H9 (cell line): ENCODE measurements at regions not wholly inside any gene's neighbourhood (a gene's known extent, or its start where the extent isn't known, plus 50 kb on each side); places are given as distances from the start of the nearest gene placed in this dataset.

Experiments used
- DNase-seq: peaks from one replicate; pipeline ENCODE4 v3.0.0-alpha.2; 2017
- H2AFZ ChIP-seq: one replicate; pipeline ENCODE4 v1.6.1; 2013; ENCODE audit warnings: mild to moderate bottlenecking, low read length, control low read depth, moderate library complexity
- H2AK5ac ChIP-seq: 2 replicates; pipeline ENCODE4 v1.6.1; 2013; ENCODE audit warnings: low read length, control low read depth, mixed read lengths; ENCODE audit not compliant: insufficient read length
- H2BK120ac ChIP-seq: one replicate; pipeline ENCODE4 v1.6.1; 2013; ENCODE audit warnings: low read depth, mild to moderate bottlenecking, low read length, control low read depth, inconsistent platforms; ENCODE audit not compliant: poor library complexity, severe bottlenecking
- H2BK12ac ChIP-seq: 2 replicates; pipeline ENCODE4 v1.6.1; 2013; ENCODE audit warnings: low read length, control low read depth, mixed read lengths, low read depth; ENCODE audit not compliant: insufficient read length
- H2BK15ac ChIP-seq: 2 replicates; pipeline ENCODE4 v1.6.1; 2013; ENCODE audit warnings: low read depth, low read length, control low read depth
- H2BK20ac ChIP-seq: one replicate; pipeline ENCODE4 v1.6.1; 2013; ENCODE audit warnings: low read depth, mild to moderate bottlenecking, low read length, control low read depth, inconsistent platforms; ENCODE audit not compliant: poor library complexity, severe bottlenecking
- H2BK5ac ChIP-seq: 2 replicates; pipeline ENCODE4 v1.6.1; 2013; ENCODE audit warnings: low read length, control low read depth, mixed read lengths; ENCODE audit not compliant: insufficient read length
- H3K14ac ChIP-seq: 2 replicates; pipeline ENCODE4 v1.6.1; 2013; ENCODE audit warnings: low read length, control low read depth; ENCODE audit not compliant: insufficient read depth
- H3K18ac ChIP-seq: 2 replicates; pipeline ENCODE4 v1.6.1; 2013; ENCODE audit warnings: low read depth, mild to moderate bottlenecking, mixed read lengths, low read length, control low read depth; ENCODE audit not compliant: insufficient read length
- H3K23ac ChIP-seq: 2 replicates; pipeline ENCODE4 v1.6.1; 2013; ENCODE audit warnings: low read length, control low read depth, mixed read lengths, low read depth; ENCODE audit not compliant: insufficient read length
- H3K23me2 ChIP-seq: 2 replicates; pipeline ENCODE4 v1.6.1; 2013; ENCODE audit warnings: low read depth, mild to moderate bottlenecking, mixed read lengths, low read length, control low read depth; ENCODE audit not compliant: insufficient read length, poor library complexity, severe bottlenecking
- H3K27ac ChIP-seq: 2 replicates; pipeline ENCODE4 v1.5.1; 2013; ENCODE audit warnings: low read length, control low read depth, mixed read lengths, low read depth; ENCODE audit not compliant: insufficient read length
- H3K27me3 ChIP-seq: 2 replicates; pipeline ENCODE4 v1.6.1; 2013; ENCODE audit warnings: low read length, control low read depth, inconsistent platforms; ENCODE audit not compliant: insufficient read depth
- H3K4ac ChIP-seq: 2 replicates; pipeline ENCODE4 v1.6.1; 2013; ENCODE audit warnings: low read depth, mild to moderate bottlenecking, control low read depth, inconsistent platforms, low read length, moderate library complexity
- H3K4me1 ChIP-seq: 2 replicates; pipeline ENCODE4 v1.6.1; 2013; ENCODE audit warnings: low read length, control low read depth, inconsistent platforms; ENCODE audit not compliant: insufficient read depth
- H3K4me2 ChIP-seq: 2 replicates; pipeline ENCODE4 v1.6.1; 2013; ENCODE audit warnings: low read length, control low read depth, mixed read lengths; ENCODE audit not compliant: insufficient read length, insufficient read depth
- H3K56ac ChIP-seq: 2 replicates; pipeline ENCODE4 v1.6.1; 2013; ENCODE audit warnings: low read depth, mild to moderate bottlenecking, mixed read lengths, low read length, control low read depth; ENCODE audit not compliant: insufficient read length
- H3K79me1 ChIP-seq: 2 replicates; pipeline ENCODE4 v1.6.1; 2013; ENCODE audit warnings: low read depth, mild to moderate bottlenecking, moderate library complexity, low read length, control low read depth, inconsistent platforms; ENCODE audit not compliant: insufficient read depth, poor library complexity, severe bottlenecking
- H3K79me2 ChIP-seq: 2 replicates; pipeline ENCODE4 v1.6.1; 2013; ENCODE audit warnings: low read length, control low read depth, inconsistent platforms; ENCODE audit not compliant: insufficient read depth
- H3K9ac ChIP-seq: 2 replicates; pipeline ENCODE4 v1.6.1; 2013; ENCODE audit warnings: low read length, control low read depth, mixed read lengths; ENCODE audit not compliant: insufficient read length; ENCODE audit errors: extremely low read depth
- H3K9me3 ChIP-seq: one replicate; pipeline ENCODE4 v1.6.1; 2013; ENCODE audit warnings: low read depth, low read length, inconsistent platforms; ENCODE audit not compliant: control insufficient read depth
- H3T11ph ChIP-seq: one replicate; pipeline ENCODE4 v1.6.1; 2013; ENCODE audit warnings: mild to moderate bottlenecking, low read length, control low read depth, inconsistent platforms
- H4K20me1 ChIP-seq: one replicate; pipeline ENCODE4 v1.6.1; 2013; ENCODE audit not compliant: control insufficient read depth, insufficient read length, insufficient read depth
- H4K5ac ChIP-seq: 2 replicates; pipeline ENCODE4 v1.6.1; 2013; ENCODE audit warnings: low read depth, mild to moderate bottlenecking, mixed read lengths, low read length, control low read depth; ENCODE audit not compliant: insufficient read length
- H4K8ac ChIP-seq: replicated peaks from 2 replicates; pipeline ENCODE4 v1.6.1; 2013; ENCODE audit warnings: low read length, control low read depth, mixed read lengths, low read depth; ENCODE audit not compliant: insufficient read length
- H4K91ac ChIP-seq: 2 replicates; pipeline ENCODE4 v1.6.1; 2013; ENCODE audit warnings: low read depth, mild to moderate bottlenecking, moderate library complexity, mixed read lengths, low read length, control low read depth; ENCODE audit not compliant: insufficient read length
- H3K27ac Mint-ChIP-seq, 3 experiments: 2 replicates in 2 of 3; 3 replicates in 1 of 3; pipeline ENCODE4 v1.8.0; 2020 to 2021; ENCODE audit warnings: mixed read lengths in 3 of 3, mild to moderate bottlenecking in 1 of 3, moderate library complexity in 1 of 3
- H3K27me3 Mint-ChIP-seq: 2 replicates; pipeline ENCODE4 v1.8.0; 2021; ENCODE audit warnings: low read depth, mild to moderate bottlenecking, moderate library complexity, mixed read lengths
- H3K36me3 Mint-ChIP-seq, 3 experiments: 2 replicates in 2 of 3; 3 replicates in 1 of 3; pipeline ENCODE4 v1.8.0; 2020 to 2021; ENCODE audit warnings: low read depth in 3 of 3, mixed read lengths in 3 of 3; ENCODE audit not compliant: insufficient read depth in 1 of 3
- H3K4me1 Mint-ChIP-seq, 2 experiments: 2 replicates each; pipeline ENCODE4 v1.8.0; 2020; ENCODE audit warnings: mixed read lengths in 2 of 2
- H3K4me3 Mint-ChIP-seq, 2 experiments: 2 replicates in 1 of 2; 3 replicates in 1 of 2; pipeline ENCODE4 v1.8.0; 2020 to 2021; ENCODE audit warnings: mild to moderate bottlenecking in 2 of 2, mixed read lengths in 2 of 2, moderate library complexity in 1 of 2
- H3K9me3 Mint-ChIP-seq, 2 experiments: 2 replicates in 1 of 2; 3 replicates in 1 of 2; pipeline ENCODE4 v1.8.0; 2020; ENCODE audit warnings: mild to moderate bottlenecking in 2 of 2, mixed read lengths in 2 of 2, moderate library complexity in 1 of 2
- CTCF ChIP-seq: fragments of 200-600 bp; sonication (generic); conservative IDR thresholded peaks from 3 replicates; pipeline ENCODE4 v1.8.0; 2021; ENCODE audit warnings: antibody characterized with exemption, mild to moderate bottlenecking
- WGBS: extraction: QIAGEN DNeasy Blood & Tissue Kit; methylation state at CpG from one replicate; pipeline ENCODE4 v1.1.7; 2013; ENCODE audit warnings: missing lambda C conversion rate, low lambda C conversion rate, mixed read lengths; ENCODE audit not compliant: insufficient read length; ENCODE audit errors: extremely low coverage; 5-methylcytosine and 5-hydroxymethylcytosine counted together

- H2AFZ ChIP-seq: no peak overlapping the region
- H2BK120ac ChIP-seq: no peak overlapping the region
- no peak overlapping the region for H2BK12ac ChIP-seq
- H3K4me1 ChIP-seq: no peaks in the 10 kb centered on the region
- no peak overlapping the region for H3K27ac ChIP-seq
- no peaks in the 10 kb centered on the region for H3K79me2 ChIP-seq
- no peak overlapping the region for H3K14ac ChIP-seq
- H2BK20ac ChIP-seq: no peak overlapping the region
- H4K5ac ChIP-seq: no peak overlapping the region
- no peak overlapping the region for H2BK15ac ChIP-seq
- no peak overlapping the region for H3K27ac Mint-ChIP-seq
- no peaks in the 10 kb centered on the region for H3K27me3 ChIP-seq
- H3K23me2 ChIP-seq: no peaks in the 10 kb centered on the region
- H3K4me2 ChIP-seq: no peak overlapping the region
- no peak overlapping the region for H4K8ac ChIP-seq
- H3K9me3 ChIP-seq: no peaks in the 10 kb centered on the region
- no peak for DNase-seq
- no peaks in the 10 kb centered on the region for H3K9me3 Mint-ChIP-seq
- peaks cover 6% of the 10 kb centered on the region in 2 experiments; a peak in 3 of 4 replicates for H3K4me1 Mint-ChIP-seq
- no peak overlapping the region for H3K18ac ChIP-seq
- H3K9ac ChIP-seq: no peak overlapping the region
- H3K36me3 Mint-ChIP-seq: no peaks in the 10 kb centered on the region
- no peak overlapping the region for H3K4me3 Mint-ChIP-seq
- H3K56ac ChIP-seq: no peak overlapping the region
- H2BK5ac ChIP-seq: no peak overlapping the region
- no CpG with 5 or more reads among the region's 7 CpGs for WGBS
- H4K91ac ChIP-seq: no peak overlapping the region
- no peaks in the 10 kb centered on the region for H3K79me1 ChIP-seq
- H4K20me1 ChIP-seq: no peaks in the 10 kb centered on the region
- no peak overlapping the region for H3T11ph ChIP-seq
- H3K4ac ChIP-seq: no peak overlapping the region
- no peak for TF ChIP-seq CTCF
- H3K27me3 Mint-ChIP-seq: no peaks in the 10 kb centered on the region
- no peak overlapping the region for H2AK5ac ChIP-seq
- no peak overlapping the region for H3K23ac ChIP-seq
These were observed 648.5 kb downstream of the RNF144B start for GRCh38 chr6:19035461-19036195.
